Coronary artery (tissue), 2 donors: ENCODE measurements at regions not wholly inside any gene's neighbourhood (a gene's known extent, or its start where the extent isn't known, plus 50 kb on each side); places are given as distances from the start of the nearest gene placed in this dataset.
"Not testable (repeated sequence)": the region's sequence is repeated elsewhere in the genome, so short reads cannot be mapped to it uniquely, and the experiment has no call there.

Source experiments
- DNase-seq: peaks from one replicate; pipeline ENCODE4 v3.0.0-alpha.2; 2017; ENCODE audit warnings: low spot score
- H3K27ac ChIP-seq, 2 donors: fragments of 200-600 bp; sonication (generic); one replicate each; pipeline ENCODE4 v1.5.1; 2016 to 2019
- H3K4me3 ChIP-seq: fragments of 200-600 bp; sonication (generic); 2 replicates; pipeline ENCODE4 v1.5.1; 2016; ENCODE audit warnings: mild to moderate bottlenecking, moderate library complexity
- CTCF ChIP-seq: fragments of 200-600 bp; sonication (generic); IDR thresholded peaks from one replicate; pipeline ENCODE4 v1.5.1; 2019; ENCODE audit warnings: antibody characterized with exemption

DNA sequence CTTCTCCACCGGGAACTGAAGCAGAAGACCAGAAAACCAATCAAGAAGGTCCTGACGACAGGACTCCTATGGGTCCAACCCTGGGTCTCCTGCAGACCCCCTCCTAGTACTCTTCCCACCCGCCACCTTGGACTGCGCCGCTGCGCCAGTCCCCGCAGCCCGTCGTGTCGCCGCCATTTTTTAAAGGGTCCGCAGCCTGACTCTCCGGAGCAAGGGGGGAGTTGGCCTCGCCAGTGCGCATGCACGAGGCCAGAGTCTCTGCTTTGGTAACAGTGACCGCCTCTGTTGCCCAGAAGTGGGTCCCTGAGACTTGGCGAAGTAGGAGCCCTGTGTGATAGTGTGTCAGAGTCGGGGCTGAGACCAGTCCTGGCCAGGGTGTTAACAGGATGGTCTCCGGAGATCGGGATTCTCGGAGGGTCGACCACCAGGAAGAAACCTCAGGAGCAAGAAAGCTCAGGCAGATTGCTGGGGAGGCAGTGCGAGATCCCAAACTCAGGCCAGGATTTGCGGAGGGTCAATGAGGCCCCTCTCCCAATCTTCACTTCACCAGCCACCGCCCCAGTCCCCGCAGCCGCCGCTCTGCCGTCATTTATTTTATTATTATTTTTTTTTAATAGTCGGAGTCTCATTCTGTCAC is 612.5 kb downstream of the KCNJ18 start:
- TF ChIP-seq CTCF, result no peak
- DNase-seq, result no peak
- Histone ChIP-seq H3K27ac (no peak overlapping the region), H3K4me3 (no peak overlapping the region)

- DNase-seq, result no peak
- H3K27ac ChIP-seq, result no peak overlapping the region
- no peak for TF ChIP-seq CTCF
- no peak overlapping the region for H3K4me3 ChIP-seq
These were observed 613.2 kb downstream of the KCNJ18 start for GRCh38 chr17:22305356-22306071.

GRCh38 chr17:22310292-22310691 is 618.0 kb downstream of the KCNJ18 start:
- not testable (repeated sequence) for DNase-seq, H3K4me3 ChIP-seq, H3K27ac ChIP-seq

DNA sequence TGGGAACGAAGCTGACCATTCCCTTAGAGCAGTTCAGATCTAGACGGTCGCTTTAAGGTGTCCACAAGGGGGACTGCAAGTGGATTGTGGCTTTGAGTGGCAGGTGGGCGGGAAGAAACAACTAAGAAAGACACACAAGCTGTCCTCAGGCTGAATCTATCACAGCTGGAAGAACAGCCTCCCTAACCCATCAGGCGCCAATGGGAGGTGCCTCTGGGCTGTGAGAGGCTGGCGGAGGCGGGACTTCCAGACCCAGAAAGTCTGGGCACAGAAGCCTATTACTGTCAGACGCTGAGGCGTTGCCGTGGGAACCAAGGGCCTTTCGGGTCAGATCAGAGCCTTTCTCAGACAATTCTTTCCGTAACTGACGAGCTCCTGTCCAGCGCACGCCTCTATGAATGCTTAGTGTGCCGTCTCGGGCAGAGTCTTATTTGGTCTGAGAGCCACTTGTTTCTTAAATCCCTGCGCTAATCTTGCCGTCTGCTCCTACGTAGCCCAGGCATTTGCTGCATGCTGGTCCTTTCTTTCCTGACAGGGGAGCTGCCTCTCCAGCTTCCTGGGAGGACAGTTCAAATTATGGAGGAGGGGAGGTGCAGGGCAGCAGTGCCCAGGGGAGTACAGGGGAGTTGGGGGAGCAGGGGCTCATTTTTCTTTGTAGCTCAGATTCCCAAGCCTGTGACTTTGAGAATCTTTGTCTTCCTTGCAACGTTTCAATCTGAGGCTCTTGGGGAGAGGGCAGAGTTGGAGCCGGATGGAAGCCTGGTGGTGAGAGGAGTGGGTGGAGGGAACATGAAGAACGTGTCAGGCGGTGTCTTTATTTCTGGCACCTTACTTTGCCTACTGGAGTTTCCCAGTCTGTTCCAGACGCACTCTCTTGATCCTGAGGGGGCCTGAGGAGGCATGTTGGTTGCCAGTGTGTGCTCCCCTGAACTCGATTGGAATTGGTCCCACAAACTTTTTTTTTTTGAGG is 618.7 kb downstream of the KCNJ18 start:
- Histone ChIP-seq H3K4me3 (no peak overlapping the region), H3K27ac (no peak overlapping the region)
- DNase-seq, result no peak
- TF ChIP-seq CTCF, result no peak

DNA sequence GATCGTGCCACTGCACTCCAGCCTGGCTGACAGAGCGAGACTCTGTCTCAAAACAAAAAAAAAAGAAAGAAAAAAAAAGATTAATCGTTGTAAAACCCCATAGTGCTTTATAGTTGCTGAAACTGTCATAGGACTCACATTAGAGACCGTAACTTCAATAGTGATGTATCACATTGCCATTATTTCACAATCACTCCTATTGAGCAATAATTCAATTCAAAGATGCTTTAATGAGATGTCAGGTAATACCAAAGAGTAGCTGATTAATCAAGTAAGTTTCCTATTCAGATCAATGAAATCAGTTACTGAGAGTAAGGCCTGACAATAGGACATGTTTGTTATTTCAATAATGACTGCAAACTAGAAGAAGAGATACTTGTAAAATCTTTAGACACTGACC is 628.7 kb downstream of the KCNJ18 start:
- H3K4me3 ChIP-seq, H3K27ac ChIP-seq, DNase-seq: not testable (repeated sequence)

- H3K4me3 ChIP-seq, DNase-seq, H3K27ac ChIP-seq: not testable (repeated sequence)
These were observed 630.7 kb downstream of the KCNJ18 start for GRCh38 chr17:22322893-22323550.

- TF ChIP-seq CTCF, result no peak
- Histone ChIP-seq H3K4me3 (no peak overlapping the region), H3K27ac (no peak overlapping the region)
- no peak for DNase-seq
These were observed 645.1 kb downstream of the KCNJ18 start for GRCh38 chr17:22337467-22337866.

- not testable (repeated sequence) for DNase-seq
These were observed 664.3 kb downstream of the KCNJ18 start for GRCh38 chr17:22356603-22357002.

DNA sequence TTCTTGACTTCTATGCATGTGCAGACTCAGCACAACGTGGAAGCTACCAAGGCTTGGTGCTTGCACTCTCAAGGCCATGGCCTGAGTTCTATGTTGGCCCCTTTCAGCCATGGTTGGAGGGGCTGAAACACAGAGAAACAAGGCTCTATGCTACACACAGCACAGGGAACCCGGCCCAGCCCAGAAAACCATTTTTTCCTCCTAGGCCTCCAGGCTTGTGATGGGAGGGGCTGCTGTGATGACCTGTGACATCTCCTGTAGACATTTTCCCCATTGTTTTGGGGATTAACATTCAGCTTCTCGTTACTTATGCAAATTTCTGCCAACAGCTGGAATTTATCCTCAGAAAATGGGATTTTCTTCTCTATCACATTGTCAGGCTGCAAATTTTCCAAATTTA is 678.7 kb downstream of the KCNJ18 start:
- DNase-seq, H3K4me3 ChIP-seq, H3K27ac ChIP-seq: not testable (repeated sequence)

More at GRCh38 chr17:22356603-22357002, 664.3 kb downstream of the KCNJ18 start:
- not testable (repeated sequence) for H3K27ac ChIP-seq, H3K4me3 ChIP-seq
